MV-4-11 (cell line): ENCODE measurements at regions not wholly inside any gene's neighbourhood (a gene's known extent, or its start where the extent isn't known, plus 50 kb on each side); places are given as distances from the start of the nearest gene placed in this dataset.
"Not testable (repeated sequence)": the region's sequence is repeated elsewhere in the genome, so short reads cannot be mapped to it uniquely, and the experiment has no call there.

Source experiments
- DNase-seq: peaks from one replicate; lab custom pipeline; 2025; lab: John Stamatoyannopoulos, UW

GRCh38 chr5:96097488-96097887 lies 135.8 kb upstream of the ELL2 start:
- DNase-seq: not testable (repeated sequence)

DNA sequence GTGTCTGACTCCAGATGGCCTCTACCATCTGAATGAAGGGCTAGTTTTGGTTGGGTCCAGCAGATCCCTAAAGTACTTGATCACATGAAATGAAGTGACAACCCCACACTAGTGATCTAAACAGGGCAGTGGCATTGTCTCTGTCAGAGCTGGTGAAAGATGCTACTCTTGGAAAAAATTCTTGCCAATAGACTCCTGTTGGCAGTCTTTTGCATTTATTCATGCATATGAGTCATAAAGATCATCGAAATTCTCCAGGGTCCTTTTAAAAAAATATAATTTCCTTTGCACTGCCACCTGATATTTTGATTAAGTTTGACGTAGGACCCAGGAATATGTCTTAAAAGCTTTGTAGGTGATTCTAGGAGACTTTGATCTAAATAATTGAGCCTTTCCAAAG lies 135.1 kb upstream of the ELL2 start:
- DNase-seq: no peak

DNA sequence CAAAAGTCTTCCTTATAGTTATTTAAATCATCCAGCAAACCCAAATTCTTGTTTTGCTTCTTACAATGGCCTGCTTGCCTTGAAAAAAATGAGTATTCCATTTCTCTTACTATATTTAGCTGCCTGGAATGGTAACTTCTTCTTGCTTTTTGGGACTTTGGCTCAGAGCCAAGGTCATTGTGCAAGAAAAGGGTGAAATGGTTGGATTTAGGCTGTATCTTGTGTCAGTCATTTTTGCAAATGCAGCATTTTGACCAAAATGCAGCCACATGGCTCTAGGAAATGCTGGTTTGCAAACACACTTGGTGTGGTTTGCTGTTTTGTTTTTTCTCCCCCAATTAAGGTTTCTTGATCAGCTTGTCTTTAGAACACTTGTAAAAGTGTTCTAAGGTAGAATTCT lies 133.3 kb upstream of the ELL2 start:
- peak; percentile 34 for DNase-seq

- no peak for DNase-seq
Observed at GRCh38 chr5:96093890-96094381, 132.3 kb upstream of the ELL2 start.

- DNase-seq: no peak
Observed at GRCh38 chr5:96093340-96093739, 131.7 kb upstream of the ELL2 start.

DNA sequence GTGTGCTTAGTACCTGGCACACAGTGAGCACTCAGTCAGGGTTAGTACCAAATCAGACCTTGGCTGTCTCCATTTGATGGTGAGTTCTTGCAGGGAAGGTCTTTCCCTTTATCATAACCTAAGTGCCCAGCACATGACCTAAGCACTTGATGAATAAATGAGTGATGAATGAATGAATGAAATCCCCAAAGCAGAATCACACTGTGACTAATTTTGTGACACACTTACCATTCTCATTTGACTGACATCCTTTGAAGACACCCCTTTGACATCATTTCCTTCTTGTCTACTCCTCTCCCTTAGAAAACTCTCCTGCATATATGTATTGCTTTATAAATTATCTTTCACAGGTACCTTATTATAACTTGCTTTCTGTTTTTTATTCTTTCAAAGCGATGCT lies 130.2 kb upstream of the ELL2 start:
- DNase-seq: no peak

DNA sequence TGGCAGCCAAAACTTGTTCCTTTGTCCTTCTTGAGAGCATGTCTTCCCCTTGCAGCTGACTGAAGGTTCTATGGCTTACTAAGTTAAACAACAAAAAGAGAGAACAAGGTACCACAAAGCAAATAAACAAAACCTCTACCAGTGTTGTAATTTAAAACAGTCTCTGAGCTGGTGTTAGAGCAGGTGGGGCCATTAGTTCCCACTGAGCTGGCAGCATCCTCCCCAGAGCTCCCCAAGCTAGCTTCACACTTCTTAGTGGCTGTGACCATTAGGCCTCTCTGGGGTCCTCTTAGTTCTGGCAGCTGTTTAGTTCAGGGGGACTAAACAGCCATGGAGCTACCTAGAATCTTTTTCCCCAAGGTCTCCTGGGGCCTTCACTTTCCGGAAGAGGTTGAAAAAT lies 128.6 kb upstream of the ELL2 start:
- DNase-seq: no peak

- DNase-seq: no peak
Observed at GRCh38 chr5:96088706-96089498, 127.3 kb upstream of the ELL2 start.

GRCh38 chr5:96087939-96088338 lies 126.3 kb upstream of the ELL2 start:
- no peak for DNase-seq

DNA sequence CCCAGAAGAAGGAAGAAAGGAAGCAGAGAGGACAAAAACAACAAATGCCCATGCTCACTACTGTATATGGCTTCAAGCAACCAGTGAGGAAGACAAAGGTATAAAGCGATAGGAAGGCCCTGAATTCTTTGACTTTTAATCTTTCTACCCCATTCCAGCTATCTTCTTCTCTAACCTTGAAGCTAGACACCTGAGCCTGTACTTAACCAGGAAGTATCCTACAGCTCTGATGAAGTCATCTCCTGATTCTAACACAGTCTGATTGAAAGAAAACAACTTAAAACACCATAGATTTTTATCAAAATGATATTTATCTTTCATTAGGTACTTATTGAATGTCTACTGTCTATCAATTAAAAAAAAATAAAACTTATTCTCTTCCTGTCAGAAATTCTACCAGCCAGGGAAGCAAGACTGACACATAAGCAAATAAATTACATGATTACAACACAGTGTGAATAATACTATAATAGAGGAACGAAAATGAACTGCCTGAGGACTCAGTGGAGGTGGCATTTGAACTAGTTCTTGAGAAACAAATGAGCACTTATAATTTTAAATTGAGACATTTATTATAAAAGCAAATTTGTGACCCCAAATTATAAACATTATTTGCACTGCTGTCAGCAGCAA lies 123.3 kb upstream of the ELL2 start:
- DNase-seq: peak; percentile 13

DNA sequence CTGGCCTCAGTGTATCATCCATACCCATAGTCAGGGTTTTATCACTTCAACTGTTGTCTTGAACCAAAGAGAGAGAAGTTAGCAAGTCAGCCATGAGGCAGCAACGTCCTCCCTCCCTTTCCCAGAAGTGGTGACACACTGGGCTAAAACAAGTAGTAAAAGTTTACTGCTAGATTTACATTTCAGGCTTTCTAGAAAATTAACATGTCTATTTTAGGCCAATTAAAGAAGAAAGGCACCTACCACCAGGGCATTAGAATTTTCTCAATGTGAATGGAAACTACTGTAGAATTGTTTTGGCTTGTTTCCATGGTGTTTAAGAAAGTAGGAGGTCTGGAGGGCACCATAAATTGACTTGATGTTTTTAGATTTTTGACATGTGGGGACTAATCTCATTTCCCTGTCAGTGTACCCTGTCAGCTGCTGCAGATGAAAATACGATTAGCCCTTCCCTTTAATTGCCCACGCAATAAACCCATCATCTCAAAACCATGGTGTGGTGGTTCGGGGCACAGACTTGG lies 121.8 kb upstream of the ELL2 start:
- DNase-seq: no peak

DNA sequence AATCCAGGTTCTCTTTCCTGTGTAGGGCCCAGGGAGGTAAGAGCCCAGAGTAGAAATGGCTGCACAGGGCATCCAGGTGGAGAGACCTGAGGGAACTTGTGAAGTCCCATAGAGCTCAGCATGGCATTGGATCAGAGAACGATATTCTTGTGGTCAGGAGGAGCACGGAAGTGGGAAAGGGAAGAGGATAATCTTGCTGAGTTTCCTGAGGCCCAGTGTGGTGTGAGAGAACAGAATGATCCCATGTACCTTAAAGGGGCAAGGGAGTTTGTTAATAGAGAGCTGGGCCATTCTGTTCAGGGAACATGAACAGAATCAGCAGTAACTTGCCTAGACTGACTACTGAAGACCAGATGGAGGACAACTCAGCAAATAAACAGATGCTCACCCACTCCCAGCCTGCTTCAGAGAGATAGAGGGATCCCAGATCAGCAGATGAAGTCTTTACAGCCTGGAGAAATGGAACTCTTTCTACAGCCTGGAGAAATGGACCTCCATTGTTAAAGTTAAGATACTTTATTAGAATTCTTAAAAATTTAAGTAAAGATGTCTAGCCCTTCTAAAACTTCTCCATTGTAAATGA lies 119.7 kb upstream of the ELL2 start:
- peak; percentile 43 for DNase-seq

DNA sequence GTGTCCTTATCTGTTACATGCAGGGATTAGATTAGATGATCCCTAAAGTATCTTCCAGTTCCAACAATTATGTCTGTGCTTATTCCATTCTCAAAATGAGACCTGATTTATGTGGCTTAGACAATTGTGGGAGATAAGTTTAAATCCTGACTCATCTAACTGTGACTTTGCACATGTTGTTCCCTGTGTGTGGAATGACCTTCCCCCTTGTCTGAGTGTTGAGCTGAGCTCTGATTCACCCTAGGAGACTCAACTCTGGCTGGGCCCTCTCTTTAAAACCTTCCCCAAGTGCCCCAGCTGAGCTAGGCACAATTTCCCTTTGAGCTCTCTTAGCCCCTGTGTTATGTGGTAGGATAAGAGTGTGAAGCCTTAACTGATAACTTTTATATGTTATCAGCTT lies 118.9 kb upstream of the ELL2 start:
- peak; percentile 10 for DNase-seq

- no peak for DNase-seq
Observed at GRCh38 chr5:96079962-96080361, 118.3 kb upstream of the ELL2 start.

- DNase-seq: no peak
Observed at GRCh38 chr5:96079075-96079474, 117.4 kb upstream of the ELL2 start.

DNA sequence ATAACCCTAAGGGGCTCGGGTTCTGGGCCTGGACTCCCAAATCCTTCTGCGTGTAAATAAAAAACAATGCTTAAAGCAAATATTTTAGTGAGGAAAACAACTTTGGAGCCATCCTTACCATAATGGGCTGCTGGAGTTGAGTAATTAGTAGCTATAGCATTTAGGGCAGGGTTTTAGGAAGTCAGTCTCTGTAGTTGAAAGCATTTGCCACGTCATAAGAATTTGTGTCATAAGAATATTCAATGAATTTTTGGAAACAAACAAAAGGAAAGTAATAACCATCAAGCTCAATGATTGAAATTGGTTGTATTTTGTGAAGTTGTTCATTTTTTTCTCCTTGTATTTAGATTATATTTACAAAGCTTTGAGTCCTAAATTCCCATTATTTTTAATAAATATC lies 114.8 kb upstream of the ELL2 start:
- DNase-seq: no peak

DNA sequence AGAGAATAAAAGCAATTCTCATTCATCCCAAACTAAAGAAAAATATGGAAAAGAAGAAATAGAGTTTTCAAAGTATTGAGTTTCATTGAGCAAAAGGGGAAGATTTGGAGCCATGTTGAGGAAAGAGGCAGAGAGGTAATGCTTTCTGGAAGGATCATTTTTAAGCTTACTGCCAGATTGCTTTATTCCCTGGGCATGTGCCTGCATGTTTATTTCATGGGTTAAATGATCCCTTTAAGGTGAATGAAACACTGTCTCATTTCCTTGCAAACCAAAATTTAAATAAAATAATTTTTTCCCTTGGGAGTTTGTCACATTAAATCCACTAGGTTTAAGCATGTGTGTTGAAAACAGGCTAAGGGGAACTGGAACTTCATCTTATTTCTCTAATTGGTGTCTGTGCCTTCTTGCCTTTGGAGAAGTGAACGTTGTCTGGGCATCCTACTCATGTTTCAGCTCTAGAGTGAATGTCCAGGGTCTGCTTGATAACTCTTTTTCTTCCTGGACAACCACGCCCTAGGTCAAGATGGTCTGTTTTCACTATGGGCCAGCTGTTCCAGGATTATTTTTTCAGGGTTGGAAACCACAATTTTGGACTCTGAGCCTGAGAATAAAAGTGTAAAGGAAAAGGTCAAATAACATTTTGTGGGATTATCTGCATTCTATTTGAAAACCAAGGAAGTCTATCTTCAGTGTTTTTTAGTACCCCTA lies 114.1 kb upstream of the ELL2 start:
- peak; percentile 64 for DNase-seq

DNA sequence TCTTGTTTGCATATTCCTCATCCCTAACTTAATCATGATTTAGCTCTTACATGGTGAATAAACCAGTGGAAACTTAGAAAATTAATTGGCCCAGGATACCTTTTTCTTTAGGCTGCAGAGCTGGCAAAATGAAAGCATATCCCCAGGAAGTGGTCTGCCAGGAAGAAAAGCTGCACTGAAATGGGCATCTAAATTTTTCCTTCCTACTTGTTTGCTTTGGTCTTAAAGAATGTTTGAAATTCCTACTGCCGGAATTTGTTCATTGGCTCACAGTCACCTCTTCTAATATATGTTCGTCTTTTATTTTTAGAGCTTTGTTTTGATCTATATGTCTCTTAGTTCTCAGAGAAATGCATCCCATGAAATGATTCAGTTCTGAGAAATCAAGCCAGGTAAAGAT lies 113.2 kb upstream of the ELL2 start:
- DNase-seq: no peak

DNA sequence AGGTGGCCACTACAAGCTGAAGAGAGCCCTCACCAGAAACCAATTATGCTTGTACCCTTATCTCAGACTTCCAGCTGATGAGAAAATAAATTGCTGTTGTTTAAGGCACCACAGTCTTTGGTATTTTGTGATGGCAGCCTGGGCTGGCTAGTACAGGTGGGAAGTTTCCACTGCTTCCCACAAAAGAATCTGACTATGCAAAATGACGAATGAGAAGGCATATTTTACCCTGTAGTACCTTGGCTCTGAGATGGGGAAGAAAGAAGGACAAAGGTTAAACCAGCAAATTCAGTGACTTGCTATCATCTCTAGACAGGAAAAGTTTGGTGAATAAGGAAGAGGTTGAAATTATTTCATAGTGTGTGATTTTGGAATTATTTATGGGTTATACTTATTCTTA lies 112.8 kb upstream of the ELL2 start:
- no peak for DNase-seq

GRCh38 chr5:96072791-96073165 lies 111.1 kb upstream of the ELL2 start:
- DNase-seq: no peak

DNA sequence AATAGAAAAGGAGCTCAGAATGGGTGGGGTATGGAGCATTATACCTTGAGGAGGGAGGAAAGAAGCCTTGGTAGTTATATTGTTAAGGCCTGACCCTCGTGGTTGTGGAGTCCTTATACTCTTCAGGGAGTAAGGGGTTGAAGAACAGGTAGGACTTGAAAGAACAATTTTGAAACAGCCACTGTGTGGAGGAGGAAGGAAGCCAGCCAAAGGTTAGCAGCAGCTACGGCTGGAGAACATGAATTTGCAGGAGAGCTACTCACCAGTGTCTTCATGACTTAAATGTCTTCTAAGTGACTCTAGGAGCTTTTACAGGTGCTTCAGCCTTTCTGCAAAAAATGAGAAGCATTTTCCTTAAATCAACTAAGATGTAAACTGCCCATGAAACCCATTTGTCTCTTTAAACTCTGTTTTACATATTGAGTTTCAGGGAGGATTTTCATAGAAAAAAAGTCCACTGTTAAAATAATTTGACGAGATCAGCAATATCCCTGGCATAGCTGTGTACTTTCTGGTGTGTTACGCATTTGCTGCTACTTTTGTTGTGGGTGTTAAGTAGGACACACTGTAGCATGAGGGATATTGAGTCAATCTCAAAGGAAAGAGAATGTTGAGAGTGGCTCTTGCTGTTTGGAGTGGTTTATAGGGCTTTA lies 110.6 kb upstream of the ELL2 start:
- DNase-seq: no peak
